H9 (cell line): ENCODE measurements at regions not wholly inside any gene's neighbourhood (a gene's known extent, or its start where the extent isn't known, plus 50 kb on each side); places are given as distances from the start of the nearest gene placed in this dataset.

Source experiments
- DNase-seq: peaks from one replicate; pipeline ENCODE4 v3.0.0-alpha.2; 2017
- H2AFZ ChIP-seq: one replicate; pipeline ENCODE4 v1.6.1; 2013; ENCODE audit warnings: mild to moderate bottlenecking, low read length, control low read depth, moderate library complexity
- H2AK5ac ChIP-seq: 2 replicates; pipeline ENCODE4 v1.6.1; 2013; ENCODE audit warnings: low read length, control low read depth, mixed read lengths; ENCODE audit not compliant: insufficient read length
- H2BK120ac ChIP-seq: one replicate; pipeline ENCODE4 v1.6.1; 2013; ENCODE audit warnings: low read depth, mild to moderate bottlenecking, low read length, control low read depth, inconsistent platforms; ENCODE audit not compliant: poor library complexity, severe bottlenecking
- H2BK12ac ChIP-seq: 2 replicates; pipeline ENCODE4 v1.6.1; 2013; ENCODE audit warnings: low read length, control low read depth, mixed read lengths, low read depth; ENCODE audit not compliant: insufficient read length
- H2BK15ac ChIP-seq: 2 replicates; pipeline ENCODE4 v1.6.1; 2013; ENCODE audit warnings: low read depth, low read length, control low read depth
- H2BK20ac ChIP-seq: one replicate; pipeline ENCODE4 v1.6.1; 2013; ENCODE audit warnings: low read depth, mild to moderate bottlenecking, low read length, control low read depth, inconsistent platforms; ENCODE audit not compliant: poor library complexity, severe bottlenecking
- H2BK5ac ChIP-seq: 2 replicates; pipeline ENCODE4 v1.6.1; 2013; ENCODE audit warnings: low read length, control low read depth, mixed read lengths; ENCODE audit not compliant: insufficient read length
- H3K14ac ChIP-seq: 2 replicates; pipeline ENCODE4 v1.6.1; 2013; ENCODE audit warnings: low read length, control low read depth; ENCODE audit not compliant: insufficient read depth
- H3K18ac ChIP-seq: 2 replicates; pipeline ENCODE4 v1.6.1; 2013; ENCODE audit warnings: low read depth, mild to moderate bottlenecking, mixed read lengths, low read length, control low read depth; ENCODE audit not compliant: insufficient read length
- H3K23ac ChIP-seq: 2 replicates; pipeline ENCODE4 v1.6.1; 2013; ENCODE audit warnings: low read length, control low read depth, mixed read lengths, low read depth; ENCODE audit not compliant: insufficient read length
- H3K23me2 ChIP-seq: 2 replicates; pipeline ENCODE4 v1.6.1; 2013; ENCODE audit warnings: low read depth, mild to moderate bottlenecking, mixed read lengths, low read length, control low read depth; ENCODE audit not compliant: insufficient read length, poor library complexity, severe bottlenecking
- H3K27ac ChIP-seq: 2 replicates; pipeline ENCODE4 v1.5.1; 2013; ENCODE audit warnings: low read length, control low read depth, mixed read lengths, low read depth; ENCODE audit not compliant: insufficient read length
- H3K27me3 ChIP-seq: 2 replicates; pipeline ENCODE4 v1.6.1; 2013; ENCODE audit warnings: low read length, control low read depth, inconsistent platforms; ENCODE audit not compliant: insufficient read depth
- H3K4ac ChIP-seq: 2 replicates; pipeline ENCODE4 v1.6.1; 2013; ENCODE audit warnings: low read depth, mild to moderate bottlenecking, control low read depth, inconsistent platforms, low read length, moderate library complexity
- H3K4me1 ChIP-seq: 2 replicates; pipeline ENCODE4 v1.6.1; 2013; ENCODE audit warnings: low read length, control low read depth, inconsistent platforms; ENCODE audit not compliant: insufficient read depth
- H3K4me2 ChIP-seq: 2 replicates; pipeline ENCODE4 v1.6.1; 2013; ENCODE audit warnings: low read length, control low read depth, mixed read lengths; ENCODE audit not compliant: insufficient read length, insufficient read depth
- H3K56ac ChIP-seq: 2 replicates; pipeline ENCODE4 v1.6.1; 2013; ENCODE audit warnings: low read depth, mild to moderate bottlenecking, mixed read lengths, low read length, control low read depth; ENCODE audit not compliant: insufficient read length
- H3K79me1 ChIP-seq: 2 replicates; pipeline ENCODE4 v1.6.1; 2013; ENCODE audit warnings: low read depth, mild to moderate bottlenecking, moderate library complexity, low read length, control low read depth, inconsistent platforms; ENCODE audit not compliant: insufficient read depth, poor library complexity, severe bottlenecking
- H3K79me2 ChIP-seq: 2 replicates; pipeline ENCODE4 v1.6.1; 2013; ENCODE audit warnings: low read length, control low read depth, inconsistent platforms; ENCODE audit not compliant: insufficient read depth
- H3K9ac ChIP-seq: 2 replicates; pipeline ENCODE4 v1.6.1; 2013; ENCODE audit warnings: low read length, control low read depth, mixed read lengths; ENCODE audit not compliant: insufficient read length; ENCODE audit errors: extremely low read depth
- H3K9me3 ChIP-seq: one replicate; pipeline ENCODE4 v1.6.1; 2013; ENCODE audit warnings: low read depth, low read length, inconsistent platforms; ENCODE audit not compliant: control insufficient read depth
- H3T11ph ChIP-seq: one replicate; pipeline ENCODE4 v1.6.1; 2013; ENCODE audit warnings: mild to moderate bottlenecking, low read length, control low read depth, inconsistent platforms
- H4K20me1 ChIP-seq: one replicate; pipeline ENCODE4 v1.6.1; 2013; ENCODE audit not compliant: control insufficient read depth, insufficient read length, insufficient read depth
- H4K5ac ChIP-seq: 2 replicates; pipeline ENCODE4 v1.6.1; 2013; ENCODE audit warnings: low read depth, mild to moderate bottlenecking, mixed read lengths, low read length, control low read depth; ENCODE audit not compliant: insufficient read length
- H4K8ac ChIP-seq: replicated peaks from 2 replicates; pipeline ENCODE4 v1.6.1; 2013; ENCODE audit warnings: low read length, control low read depth, mixed read lengths, low read depth; ENCODE audit not compliant: insufficient read length
- H4K91ac ChIP-seq: 2 replicates; pipeline ENCODE4 v1.6.1; 2013; ENCODE audit warnings: low read depth, mild to moderate bottlenecking, moderate library complexity, mixed read lengths, low read length, control low read depth; ENCODE audit not compliant: insufficient read length
- H3K27ac Mint-ChIP-seq, 3 experiments: 2 replicates in 2 of 3; 3 replicates in 1 of 3; pipeline ENCODE4 v1.8.0; 2020 to 2021; ENCODE audit warnings: mixed read lengths in 3 of 3, mild to moderate bottlenecking in 1 of 3, moderate library complexity in 1 of 3
- H3K27me3 Mint-ChIP-seq: 2 replicates; pipeline ENCODE4 v1.8.0; 2021; ENCODE audit warnings: low read depth, mild to moderate bottlenecking, moderate library complexity, mixed read lengths
- H3K36me3 Mint-ChIP-seq, 3 experiments: 2 replicates in 2 of 3; 3 replicates in 1 of 3; pipeline ENCODE4 v1.8.0; 2020 to 2021; ENCODE audit warnings: low read depth in 3 of 3, mixed read lengths in 3 of 3; ENCODE audit not compliant: insufficient read depth in 1 of 3
- H3K4me1 Mint-ChIP-seq, 2 experiments: 2 replicates each; pipeline ENCODE4 v1.8.0; 2020; ENCODE audit warnings: mixed read lengths in 2 of 2
- H3K4me3 Mint-ChIP-seq, 2 experiments: 2 replicates in 1 of 2; 3 replicates in 1 of 2; pipeline ENCODE4 v1.8.0; 2020 to 2021; ENCODE audit warnings: mild to moderate bottlenecking in 2 of 2, mixed read lengths in 2 of 2, moderate library complexity in 1 of 2
- H3K9me3 Mint-ChIP-seq, 2 experiments: 2 replicates in 1 of 2; 3 replicates in 1 of 2; pipeline ENCODE4 v1.8.0; 2020; ENCODE audit warnings: mild to moderate bottlenecking in 2 of 2, mixed read lengths in 2 of 2, moderate library complexity in 1 of 2
- CTCF ChIP-seq: fragments of 200-600 bp; sonication (generic); conservative IDR thresholded peaks from 3 replicates; pipeline ENCODE4 v1.8.0; 2021; ENCODE audit warnings: antibody characterized with exemption, mild to moderate bottlenecking
- WGBS: extraction: QIAGEN DNeasy Blood & Tissue Kit; methylation state at CpG from one replicate; pipeline ENCODE4 v1.1.7; 2013; ENCODE audit warnings: missing lambda C conversion rate, low lambda C conversion rate, mixed read lengths; ENCODE audit not compliant: insufficient read length; ENCODE audit errors: extremely low coverage; 5-methylcytosine and 5-hydroxymethylcytosine counted together

- Mint-ChIP-seq H3K36me3 (no peaks in the 10 kb centered on the region), H3K4me3 (no peak overlapping the region), H3K4me1 (peaks cover 7 to 10% of the 10 kb centered on the region in 2 experiments), H3K27me3 (no peaks in the 10 kb centered on the region; the same call in 1 of the 2 replicates), H3K9me3 (no peaks in the 10 kb centered on the region), H3K27ac (no peak overlapping the region)
- H3T11ph ChIP-seq: no peak overlapping the region
- H3K9me3 ChIP-seq: no peaks in the 10 kb centered on the region
- H2BK15ac ChIP-seq: no peak overlapping the region
- H3K79me2 ChIP-seq: no peaks in the 10 kb centered on the region
- no peaks in the 10 kb centered on the region for H3K23me2 ChIP-seq
- no peak overlapping the region for H4K8ac ChIP-seq
- DNase-seq: no peak
- no peak for TF ChIP-seq CTCF
- H4K5ac ChIP-seq: no peak overlapping the region
- no peaks in the 10 kb centered on the region for H4K20me1 ChIP-seq
- H3K4me2 ChIP-seq: no peak overlapping the region
- no peak overlapping the region for H3K23ac ChIP-seq
- no peak overlapping the region for H3K56ac ChIP-seq
- H2BK120ac ChIP-seq: no peak overlapping the region
- no peak overlapping the region for H2BK20ac ChIP-seq
- no peak overlapping the region for H2AK5ac ChIP-seq
- H3K27ac ChIP-seq: no peak overlapping the region
- H2BK12ac ChIP-seq: no peak overlapping the region
- no peak overlapping the region for H2BK5ac ChIP-seq
- H3K18ac ChIP-seq: no peak overlapping the region
- no peaks in the 10 kb centered on the region; the same call in 1 of the 2 replicates for H3K4me1 ChIP-seq
- no peak overlapping the region for H3K9ac ChIP-seq
- no peaks in the 10 kb centered on the region for H3K79me1 ChIP-seq
- H3K4ac ChIP-seq: no peak overlapping the region
- no CpG with 5 or more reads among the region's 14 CpGs for WGBS
- H2AFZ ChIP-seq: no peak overlapping the region
- no peak overlapping the region for H4K91ac ChIP-seq
- no peaks in the 10 kb centered on the region; the same call in 1 of the 2 replicates for H3K27me3 ChIP-seq
- H3K14ac ChIP-seq: no peak overlapping the region
These were observed 122.3 kb upstream of the SIX2 start for GRCh38 chr2:45131587-45131986.
